HFF-Myc (cell line): ENCODE measurements at regions not wholly inside any gene's neighbourhood (a gene's known extent, or its start where the extent isn't known, plus 50 kb on each side); places are given as distances from the start of the nearest gene placed in this dataset.
A peak's percentile ranks its signal among the peaks of the same experiment; 100 is the strongest.

Experiments used
- DNase-seq: peaks from one replicate; pipeline ENCODE4 v3.0.0-alpha.2; 2011; ENCODE audit warnings: low read depth; ENCODE audit errors: extremely low read depth
- H3K4me3 ChIP-seq: replicated peaks from 2 replicates; pipeline ENCODE4 v1.5.1; 2011; ENCODE audit warnings: low read depth, mild to moderate bottlenecking, control low read depth, low read length
- CTCF ChIP-seq: IDR thresholded peaks from 2 replicates; pipeline ENCODE4 v1.5.1; 2012; ENCODE audit warnings: mild to moderate bottlenecking, low read depth, low read length, control low read depth; ENCODE audit errors: missing control alignments

- TF ChIP-seq CTCF, result no peak
- no peak overlapping the region for H3K4me3 ChIP-seq
- no peak for DNase-seq
Measured at GRCh38 chr5:60335913-60336312, 364.1 kb downstream of the DEPDC1B start.

DNA sequence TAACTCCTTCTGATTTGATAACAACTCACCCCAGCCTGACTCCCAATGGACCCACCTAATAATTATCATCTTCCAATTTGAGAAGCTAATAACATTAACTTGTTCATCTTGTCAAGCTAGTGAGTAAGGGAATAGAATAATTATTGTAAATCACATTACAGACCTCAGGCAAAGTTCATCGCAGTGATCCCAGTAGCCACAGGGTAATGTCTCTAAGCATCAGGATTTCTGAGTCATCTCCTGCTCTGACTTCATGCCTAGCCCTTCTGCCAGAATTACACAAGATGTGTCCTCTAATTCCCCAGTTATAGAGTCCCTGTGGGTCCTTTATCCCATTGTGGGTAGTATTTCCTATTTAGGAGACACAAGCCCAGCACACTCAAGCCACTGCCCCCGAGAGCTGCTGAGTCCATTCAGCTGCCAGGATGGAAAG, 365.7 kb downstream of the DEPDC1B start:
- no peak overlapping the region for H3K4me3 ChIP-seq
- DNase-seq, result peak; percentile 36
- TF ChIP-seq CTCF, result no peak

DNA sequence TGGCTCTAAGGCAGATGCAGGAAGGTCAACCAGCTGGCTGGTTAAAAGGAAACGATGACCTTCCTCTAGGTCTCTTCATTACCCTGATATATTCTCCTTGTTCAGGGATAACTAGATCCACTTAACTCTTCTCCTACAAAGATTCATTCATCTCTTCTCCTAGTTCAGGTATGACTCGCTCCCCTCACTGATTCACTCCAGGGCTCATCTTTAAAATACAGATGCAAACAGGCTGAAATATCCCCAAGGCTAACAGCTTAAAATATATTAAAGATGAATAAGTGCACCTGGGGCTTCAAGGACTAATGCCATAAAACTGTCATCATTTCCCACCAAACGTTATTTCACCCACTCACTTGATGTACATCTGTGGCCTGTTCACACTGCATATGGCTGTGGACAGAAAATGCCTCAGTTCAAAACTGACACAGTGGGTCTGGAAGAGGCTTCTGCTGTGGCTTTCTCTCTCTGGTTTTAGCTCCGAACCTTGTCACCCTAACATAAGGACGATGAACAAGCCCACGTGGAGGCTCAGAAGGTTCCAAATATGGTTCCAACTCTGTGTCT, 366.9 kb downstream of the DEPDC1B start:
- no peak overlapping the region for H3K4me3 ChIP-seq
- no peak for DNase-seq
- TF ChIP-seq CTCF, result no peak

- no peak overlapping the region for H3K4me3 ChIP-seq
- no peak for DNase-seq
- TF ChIP-seq CTCF, result no peak
Measured at GRCh38 chr5:60332244-60333004, 367.5 kb downstream of the DEPDC1B start.

GRCh38 chr5:60330236-60330635, 369.7 kb downstream of the DEPDC1B start:
- no peak for TF ChIP-seq CTCF
- no peak for DNase-seq
- no peak overlapping the region for H3K4me3 ChIP-seq

DNA sequence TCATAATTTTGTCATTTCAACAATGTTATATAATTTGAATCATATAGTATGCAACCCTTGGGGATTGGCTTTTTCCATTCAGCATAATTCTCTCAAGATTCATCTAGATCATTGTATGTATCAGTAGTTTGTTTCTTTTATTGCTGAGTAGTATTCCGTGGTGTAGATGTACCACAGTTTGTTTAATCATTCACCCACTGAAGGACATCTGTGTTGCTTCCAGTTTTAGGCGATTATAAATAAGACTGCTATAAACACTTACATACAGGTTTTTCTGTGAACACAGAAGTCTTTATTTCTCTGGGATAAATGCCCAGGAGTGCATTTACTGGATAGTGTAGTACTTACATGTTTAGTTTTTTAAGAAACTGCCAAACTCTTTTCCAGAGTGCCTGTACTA, 374.1 kb downstream of the DEPDC1B start:
- H3K4me3 ChIP-seq, result no peak overlapping the region
- no peak for TF ChIP-seq CTCF
- no peak for DNase-seq
